ENCODE measurements at regions not wholly inside any gene's neighbourhood (a gene's known extent, or its start where the extent isn't known, plus 50 kb on each side); places are given as distances from the start of the nearest gene placed in this dataset.

- no peak overlapping the region for H3K27ac ChIP-seq (ENCODE audit: low read length)
- H3K27me3 ChIP-seq (ENCODE audit: control insufficient read depth, insufficient read depth, low read length), result no peaks in the 10 kb centered on the region
- no peaks in the 10 kb centered on the region for H3K36me3 ChIP-seq (ENCODE audit: control insufficient read depth, insufficient read depth, low read length)
- DNase-seq, result no peak
- no peak overlapping the region for H3K4me3 ChIP-seq (ENCODE audit: low read length)
- no peaks in the 10 kb centered on the region for H3K4me1 ChIP-seq (ENCODE audit: control insufficient read depth, insufficient read depth, low read length)
- WGBS (ENCODE audit: insufficient coverage, low lambda C conversion rate), result no CpG with 5 or more reads among the region's 2 CpGs
- H3K9me3 ChIP-seq (ENCODE audit: control insufficient read depth, low read depth, low read length), result no peaks in the 10 kb centered on the region
These were observed 197.0 kb downstream of the STK31 start for GRCh38 chr7:23907012-23907411.

- no peaks in the 10 kb centered on the region for H3K36me3 ChIP-seq (ENCODE audit: control insufficient read depth, insufficient read depth, low read length)
- no peaks in the 10 kb centered on the region for H3K9me3 ChIP-seq (ENCODE audit: control insufficient read depth, low read depth, low read length)
- H3K4me1 ChIP-seq (ENCODE audit: control insufficient read depth, insufficient read depth, low read length), result no peaks in the 10 kb centered on the region
- no CpG with 5 or more reads among the region's 1 CpG for WGBS (ENCODE audit: insufficient coverage, low lambda C conversion rate)
- no peak overlapping the region for H3K4me3 ChIP-seq (ENCODE audit: low read length)
- no peak overlapping the region for H3K27ac ChIP-seq (ENCODE audit: low read length)
- no peaks in the 10 kb centered on the region for H3K27me3 ChIP-seq (ENCODE audit: control insufficient read depth, insufficient read depth, low read length)
- no peak for DNase-seq
These were observed 199.4 kb downstream of the STK31 start for GRCh38 chr7:23909426-23909825.

DNA sequence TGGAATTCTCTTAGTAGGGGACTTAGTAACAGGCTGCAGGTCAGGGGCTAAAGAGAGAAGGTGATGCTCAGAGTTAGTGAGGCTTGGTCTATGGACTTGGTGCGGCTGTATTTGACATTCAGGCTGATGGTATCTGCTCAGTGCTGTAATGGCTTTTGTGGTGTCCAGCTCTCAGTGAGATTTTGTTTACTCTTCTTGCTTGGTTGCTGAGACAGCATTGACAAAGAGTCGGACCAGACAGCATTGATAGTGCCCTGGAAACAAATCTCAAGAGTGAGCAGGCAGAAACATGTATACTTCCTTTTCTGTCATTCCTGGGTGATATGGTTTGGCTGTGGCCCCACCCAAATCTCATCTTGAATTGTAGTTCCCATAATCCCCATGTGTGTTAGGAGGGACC lies 202.0 kb downstream of the STK31 start:
- Histone ChIP-seq H3K4me1 (ENCODE audit: control insufficient read depth, insufficient read depth, low read length) (no peaks in the 10 kb centered on the region), H3K9me3 (ENCODE audit: control insufficient read depth, low read depth, low read length) (no peaks in the 10 kb centered on the region), H3K4me3 (ENCODE audit: low read length) (no peak overlapping the region), H3K27ac (ENCODE audit: low read length) (no peak overlapping the region), H3K27me3 (ENCODE audit: control insufficient read depth, insufficient read depth, low read length) (no peaks in the 10 kb centered on the region), H3K36me3 (ENCODE audit: control insufficient read depth, insufficient read depth, low read length) (no peaks in the 10 kb centered on the region)
- WGBS (ENCODE audit: insufficient coverage, low lambda C conversion rate), result no CpG with 5 or more reads among the region's 2 CpGs
- DNase-seq, result no peak

GRCh38 chr7:23913016-23913415 lies 203.0 kb downstream of the STK31 start:
- no peak overlapping the region for H3K4me3 ChIP-seq (ENCODE audit: low read length)
- DNase-seq, result no peak
- no peaks in the 10 kb centered on the region for H3K9me3 ChIP-seq (ENCODE audit: control insufficient read depth, low read depth, low read length)
- H3K4me1 ChIP-seq (ENCODE audit: control insufficient read depth, insufficient read depth, low read length), result no peaks in the 10 kb centered on the region
- no peak overlapping the region for H3K27ac ChIP-seq (ENCODE audit: low read length)
- no CpG with 5 or more reads among the region's 2 CpGs for WGBS (ENCODE audit: insufficient coverage, low lambda C conversion rate)
- no peaks in the 10 kb centered on the region for H3K27me3 ChIP-seq (ENCODE audit: control insufficient read depth, insufficient read depth, low read length)
- no peaks in the 10 kb centered on the region for H3K36me3 ChIP-seq (ENCODE audit: control insufficient read depth, insufficient read depth, low read length)

DNA sequence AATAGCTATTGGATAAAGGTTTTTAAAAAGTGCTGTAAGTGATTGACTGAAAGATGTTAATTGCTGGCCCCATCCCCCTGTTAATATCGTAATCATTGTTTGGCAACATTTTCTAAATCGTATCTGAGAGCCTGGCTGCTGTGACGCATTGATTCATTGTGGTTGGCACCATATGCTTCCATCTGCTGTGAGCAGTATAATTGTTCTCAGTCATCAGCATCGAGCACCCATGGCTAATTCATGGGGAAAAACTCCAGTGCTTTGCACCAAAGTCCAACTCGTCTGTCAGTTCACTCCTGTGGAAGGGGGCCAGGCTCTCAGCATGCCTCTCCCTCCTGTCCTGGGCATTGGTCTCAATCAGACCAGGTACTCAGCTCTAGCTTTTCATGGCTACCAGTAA lies 205.2 kb downstream of the STK31 start:
- no peak overlapping the region for H3K27ac ChIP-seq (ENCODE audit: low read length)
- no peaks in the 10 kb centered on the region for H3K9me3 ChIP-seq (ENCODE audit: control insufficient read depth, low read depth, low read length)
- no CpG with 5 or more reads among the region's 5 CpGs for WGBS (ENCODE audit: insufficient coverage, low lambda C conversion rate)
- DNase-seq, result no peak
- no peaks in the 10 kb centered on the region for H3K36me3 ChIP-seq (ENCODE audit: control insufficient read depth, insufficient read depth, low read length)
- no peak overlapping the region for H3K4me3 ChIP-seq (ENCODE audit: low read length)
- no peaks in the 10 kb centered on the region for H3K4me1 ChIP-seq (ENCODE audit: control insufficient read depth, insufficient read depth, low read length)
- H3K27me3 ChIP-seq (ENCODE audit: control insufficient read depth, insufficient read depth, low read length), result no peaks in the 10 kb centered on the region

DNA sequence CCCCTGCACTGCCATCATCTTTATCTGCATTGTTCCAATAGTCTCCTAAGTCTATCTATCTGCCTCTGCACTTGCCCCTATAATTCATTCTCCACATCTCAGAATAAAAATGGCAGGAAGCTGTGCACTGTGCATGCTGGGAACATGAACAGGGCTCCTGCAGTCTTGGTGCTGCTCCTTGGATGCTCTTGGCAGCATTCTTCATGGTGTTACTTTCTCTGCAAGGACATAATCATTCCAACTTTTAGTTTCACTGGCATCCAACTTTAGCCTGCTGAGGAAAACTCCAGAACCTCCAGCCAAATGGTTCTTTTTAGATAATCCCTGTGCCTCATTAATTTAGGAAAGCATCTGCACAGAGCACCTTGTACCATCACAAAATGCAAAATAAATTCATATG lies 208.3 kb downstream of the STK31 start:
- H3K36me3 ChIP-seq (ENCODE audit: control insufficient read depth, insufficient read depth, low read length), result no peaks in the 10 kb centered on the region
- H3K27ac ChIP-seq (ENCODE audit: low read length), result no peak overlapping the region
- H3K4me1 ChIP-seq (ENCODE audit: control insufficient read depth, insufficient read depth, low read length), result no peaks in the 10 kb centered on the region
- DNase-seq, result no peak
- no peaks in the 10 kb centered on the region for H3K9me3 ChIP-seq (ENCODE audit: control insufficient read depth, low read depth, low read length)
- no peaks in the 10 kb centered on the region for H3K27me3 ChIP-seq (ENCODE audit: control insufficient read depth, insufficient read depth, low read length)
- no peak overlapping the region for H3K4me3 ChIP-seq (ENCODE audit: low read length)

DNA sequence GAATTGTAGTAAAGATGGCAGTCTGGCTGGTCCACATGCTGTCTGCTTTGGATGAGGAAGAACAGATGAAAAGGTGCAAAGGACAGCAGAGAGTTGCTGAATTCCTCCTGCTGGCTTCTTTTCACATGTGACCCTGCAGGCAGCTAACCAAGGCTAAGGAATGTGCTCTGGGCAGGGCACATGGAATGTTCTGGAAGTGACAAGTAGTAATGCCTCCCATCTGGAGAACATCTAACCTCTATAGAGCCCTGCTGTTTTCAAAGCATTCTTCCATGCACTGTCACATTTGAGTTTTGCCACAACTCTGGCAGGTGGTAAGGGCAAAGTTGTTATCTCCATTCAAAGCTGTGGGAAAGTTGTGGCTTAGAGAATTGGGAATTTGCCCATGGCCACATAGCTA lies 208.8 kb downstream of the STK31 start:
- Histone ChIP-seq H3K36me3 (ENCODE audit: control insufficient read depth, insufficient read depth, low read length) (no peaks in the 10 kb centered on the region), H3K27me3 (ENCODE audit: control insufficient read depth, insufficient read depth, low read length) (no peaks in the 10 kb centered on the region), H3K9me3 (ENCODE audit: control insufficient read depth, low read depth, low read length) (no peaks in the 10 kb centered on the region), H3K4me1 (ENCODE audit: control insufficient read depth, insufficient read depth, low read length) (no peaks in the 10 kb centered on the region), H3K4me3 (ENCODE audit: low read length) (no peak overlapping the region), H3K27ac (ENCODE audit: low read length) (no peak overlapping the region)
- DNase-seq, result no peak

GRCh38 chr7:23925088-23925487 lies 215.1 kb downstream of the STK31 start:
- Histone ChIP-seq H3K36me3 (ENCODE audit: control insufficient read depth, insufficient read depth, low read length) (no peaks in the 10 kb centered on the region), H3K27ac (ENCODE audit: low read length) (no peak overlapping the region), H3K4me3 (ENCODE audit: low read length) (no peak overlapping the region), H3K27me3 (ENCODE audit: control insufficient read depth, insufficient read depth, low read length) (no peaks in the 10 kb centered on the region), H3K9me3 (ENCODE audit: control insufficient read depth, low read depth, low read length) (no peaks in the 10 kb centered on the region), H3K4me1 (ENCODE audit: control insufficient read depth, insufficient read depth, low read length) (no peaks in the 10 kb centered on the region)
- no peak for DNase-seq
- WGBS (ENCODE audit: insufficient coverage, low lambda C conversion rate), result 100% methylated on average over 1 of the region's 5 CpGs

DNA sequence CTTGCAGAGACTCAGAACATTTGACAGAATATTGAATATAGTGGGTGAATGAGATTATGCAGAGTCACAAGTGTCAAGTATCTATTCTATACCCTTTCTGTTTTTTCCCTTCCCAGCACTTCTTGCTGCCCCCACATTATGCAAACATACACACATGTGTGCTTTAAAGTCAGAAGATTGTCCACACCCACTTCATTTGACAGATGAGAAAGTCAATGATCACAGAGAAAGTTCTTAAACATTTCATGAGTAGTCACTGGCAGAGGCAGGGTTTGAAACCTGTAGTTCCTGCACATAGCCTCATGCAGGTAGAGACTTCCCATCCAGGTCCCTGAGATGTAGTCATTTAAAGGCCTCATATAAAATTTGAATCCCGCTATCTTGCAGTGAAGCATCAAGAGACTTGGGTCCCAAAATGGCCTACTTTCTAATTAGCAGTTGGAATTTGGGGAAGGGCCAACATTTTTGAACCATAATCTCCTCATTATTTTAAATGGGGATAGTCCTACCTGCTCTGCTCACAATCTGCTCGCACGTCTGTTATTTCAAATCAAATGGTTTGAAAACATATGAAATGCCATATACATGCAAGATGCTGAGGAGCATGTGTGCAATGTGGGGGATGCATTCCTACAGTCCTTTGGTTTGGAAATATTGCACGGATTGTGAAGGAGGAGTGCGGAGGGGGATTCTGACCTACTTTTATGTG lies 217.8 kb downstream of the STK31 start:
- Histone ChIP-seq H3K27me3 (ENCODE audit: control insufficient read depth, insufficient read depth, low read length) (no peaks in the 10 kb centered on the region), H3K27ac (ENCODE audit: low read length) (no peak overlapping the region), H3K4me3 (ENCODE audit: low read length) (no peak overlapping the region), H3K9me3 (ENCODE audit: control insufficient read depth, low read depth, low read length) (no peaks in the 10 kb centered on the region), H3K36me3 (ENCODE audit: control insufficient read depth, insufficient read depth, low read length) (no peaks in the 10 kb centered on the region), H3K4me1 (ENCODE audit: control insufficient read depth, insufficient read depth, low read length) (no peaks in the 10 kb centered on the region)
- no CpG with 5 or more reads among the region's 5 CpGs for WGBS (ENCODE audit: insufficient coverage, low lambda C conversion rate)
- no peak for DNase-seq

DNA sequence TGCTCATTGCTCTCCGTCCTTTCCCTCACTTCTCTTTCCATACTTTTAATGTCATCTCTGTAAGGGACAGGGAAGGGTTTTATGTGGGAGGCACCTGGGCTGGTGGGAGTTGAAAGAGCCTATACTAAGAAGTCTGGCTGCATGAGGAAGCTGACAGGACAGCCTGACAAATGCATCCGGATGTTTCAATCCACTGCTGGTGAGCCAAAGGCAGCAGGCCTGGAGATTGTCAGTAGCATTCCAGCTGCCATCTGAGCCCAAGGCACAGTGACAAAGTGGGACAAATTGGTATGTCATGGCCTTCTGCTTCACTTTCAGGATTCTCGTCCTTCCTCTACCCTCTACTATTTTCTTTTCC lies 218.4 kb downstream of the STK31 start:
- H3K4me3 ChIP-seq (ENCODE audit: low read length), result no peak overlapping the region
- no peaks in the 10 kb centered on the region for H3K36me3 ChIP-seq (ENCODE audit: control insufficient read depth, insufficient read depth, low read length)
- DNase-seq, result no peak
- WGBS (ENCODE audit: insufficient coverage, low lambda C conversion rate), result no CpG with 5 or more reads among the region's 3 CpGs
- no peak overlapping the region for H3K27ac ChIP-seq (ENCODE audit: low read length)
- no peaks in the 10 kb centered on the region for H3K4me1 ChIP-seq (ENCODE audit: control insufficient read depth, insufficient read depth, low read length)
- no peaks in the 10 kb centered on the region for H3K9me3 ChIP-seq (ENCODE audit: control insufficient read depth, low read depth, low read length)
- H3K27me3 ChIP-seq (ENCODE audit: control insufficient read depth, insufficient read depth, low read length), result no peaks in the 10 kb centered on the region

GRCh38 chr7:23930312-23930711 lies 220.3 kb downstream of the STK31 start:
- Histone ChIP-seq H3K27me3 (ENCODE audit: control insufficient read depth, insufficient read depth, low read length) (no peaks in the 10 kb centered on the region), H3K9me3 (ENCODE audit: control insufficient read depth, low read depth, low read length) (no peaks in the 10 kb centered on the region), H3K36me3 (ENCODE audit: control insufficient read depth, insufficient read depth, low read length) (no peaks in the 10 kb centered on the region), H3K4me1 (ENCODE audit: control insufficient read depth, insufficient read depth, low read length) (no peaks in the 10 kb centered on the region), H3K4me3 (ENCODE audit: low read length) (no peak overlapping the region), H3K27ac (ENCODE audit: low read length) (no peak overlapping the region)
- WGBS (ENCODE audit: insufficient coverage, low lambda C conversion rate), result no CpG with 5 or more reads among the region's 1 CpG
- DNase-seq, result no peak
